Trophoblast cell (in vitro differentiated cells and primary cell): ENCODE measurements at regions not wholly inside any gene's neighbourhood (a gene's known extent, or its start where the extent isn't known, plus 50 kb on each side); places are given as distances from the start of the nearest gene placed in this dataset.

Experiments used
- DNase-seq, 2 donors: peaks; one replicate each; pipeline ENCODE4 v3.0.0-alpha.2; 2016
- H2AFZ ChIP-seq: 2 replicates; pipeline ENCODE4 v1.6.1; 2013; ENCODE audit warnings: low read length, moderate library complexity, mild to moderate bottlenecking; ENCODE audit not compliant: insufficient read depth, poor library complexity
- H2AK5ac ChIP-seq: 2 replicates; pipeline ENCODE4 v1.6.1; 2013; ENCODE audit warnings: mild to moderate bottlenecking, low read length
- H2BK120ac ChIP-seq: 2 replicates; pipeline ENCODE4 v1.6.1; 2013; ENCODE audit warnings: low read length, mild to moderate bottlenecking, moderate library complexity; ENCODE audit not compliant: insufficient read depth, poor library complexity
- H2BK12ac ChIP-seq: 2 replicates; pipeline ENCODE4 v1.6.1; 2013; ENCODE audit warnings: mild to moderate bottlenecking, low read length, moderate library complexity
- H2BK5ac ChIP-seq: 2 replicates; pipeline ENCODE4 v1.6.1; 2013; ENCODE audit warnings: low read length, low read depth, moderate library complexity, mild to moderate bottlenecking; ENCODE audit not compliant: poor library complexity
- H3K14ac ChIP-seq: 2 replicates; pipeline ENCODE4 v1.6.1; 2013; ENCODE audit warnings: mild to moderate bottlenecking, low read length
- H3K18ac ChIP-seq: 2 replicates; pipeline ENCODE4 v1.6.1; 2013; ENCODE audit warnings: mild to moderate bottlenecking, low read length
- H3K23ac ChIP-seq: 2 replicates; pipeline ENCODE4 v1.6.1; 2013; ENCODE audit warnings: low read length
- H3K27ac ChIP-seq: 2 replicates; pipeline ENCODE4 v1.5.1; 2013; ENCODE audit warnings: low read depth, mild to moderate bottlenecking, inconsistent platforms, low read length, moderate library complexity
- H3K27me3 ChIP-seq: 2 replicates; pipeline ENCODE4 v1.6.1; 2013; ENCODE audit warnings: inconsistent platforms, mild to moderate bottlenecking, low read length, moderate library complexity; ENCODE audit not compliant: insufficient read depth
- H3K36me3 ChIP-seq, 2 experiments: 1 replicate in 1 of 2; 2 replicates in 1 of 2; pipeline ENCODE4 v1.6.1; 2013; ENCODE audit warnings: low read length in 2 of 2, mild to moderate bottlenecking in 2 of 2, moderate library complexity in 1 of 2; ENCODE audit not compliant: insufficient read depth in 2 of 2, control insufficient read depth in 1 of 2
- H3K4ac ChIP-seq: 2 replicates; pipeline ENCODE4 v1.6.1; 2013; ENCODE audit warnings: low read depth, mild to moderate bottlenecking, low read length, moderate library complexity
- H3K4me1 ChIP-seq, 2 experiments: 1 replicate in 1 of 2; 2 replicates in 1 of 2; pipeline ENCODE4 v1.6.1; 2013; ENCODE audit warnings: low read length in 2 of 2, mild to moderate bottlenecking in 2 of 2, moderate library complexity in 1 of 2; ENCODE audit not compliant: insufficient read depth in 2 of 2, control insufficient read depth in 1 of 2
- H3K4me2 ChIP-seq: 2 replicates; pipeline ENCODE4 v1.6.1; 2013; ENCODE audit warnings: inconsistent platforms, mild to moderate bottlenecking, low read length, moderate library complexity
- H3K4me3 ChIP-seq: 2 replicates; pipeline ENCODE4 v1.5.1; 2013; ENCODE audit warnings: mild to moderate bottlenecking, low read depth, low read length, inconsistent platforms
- H3K79me1 ChIP-seq: one replicate; pipeline ENCODE4 v1.6.1; 2013; ENCODE audit warnings: low read length
- H3K79me2 ChIP-seq: 2 replicates; pipeline ENCODE4 v1.6.1; 2013; ENCODE audit warnings: low read length, mild to moderate bottlenecking; ENCODE audit not compliant: control insufficient read depth, insufficient read depth, poor library complexity
- H3K9ac ChIP-seq: 2 replicates; pipeline ENCODE4 v1.6.1; 2013; ENCODE audit warnings: mild to moderate bottlenecking, low read length
- H3K9me3 ChIP-seq: 2 replicates; pipeline ENCODE4 v1.6.1; 2013; ENCODE audit warnings: low read depth, mild to moderate bottlenecking, control low read depth, inconsistent platforms, low read length; ENCODE audit not compliant: insufficient read depth
- H4K12ac ChIP-seq: 2 replicates; pipeline ENCODE4 v1.6.1; 2013; ENCODE audit warnings: low read depth, mild to moderate bottlenecking, low read length, moderate library complexity
- H4K8ac ChIP-seq: 2 replicates; pipeline ENCODE4 v1.6.1; 2013; ENCODE audit warnings: low read depth, mild to moderate bottlenecking, low read length, moderate library complexity
- H4K91ac ChIP-seq: one replicate; pipeline ENCODE4 v1.6.1; 2013; ENCODE audit warnings: low read depth, mild to moderate bottlenecking, low read length, moderate library complexity
- WGBS: extraction: QIAGEN DNeasy Blood & Tissue Kit; methylation state at CpG from one replicate; pipeline ENCODE4 v1.1.7; 2013; ENCODE audit warnings: missing lambda C conversion rate; ENCODE audit not compliant: insufficient read length, insufficient coverage; ENCODE audit errors: extremely low coverage; 5-methylcytosine and 5-hydroxymethylcytosine counted together

DNA sequence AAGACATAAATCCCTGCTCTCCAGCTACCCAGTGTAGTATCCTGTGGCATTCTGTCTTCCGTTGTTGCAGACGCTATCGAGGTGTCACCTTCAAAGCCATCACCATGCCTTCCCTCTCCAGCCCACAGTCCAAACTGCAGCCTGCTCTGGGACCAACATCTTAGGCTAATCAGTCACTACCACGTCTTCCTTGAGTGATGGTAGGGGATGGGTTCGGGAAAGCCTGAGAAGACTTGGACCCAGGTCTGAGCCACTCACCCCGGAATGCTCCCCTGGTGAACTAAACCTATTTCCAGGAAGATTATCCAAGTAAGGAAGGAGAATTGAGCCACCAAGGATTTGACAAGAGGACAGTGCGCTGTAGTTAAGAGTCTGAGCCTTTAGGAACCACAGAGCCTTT is 52.9 kb upstream of the IRX1 start:
- Histone ChIP-seq H3K79me1 (no peaks in the 10 kb centered on the region), H3K4me3 (no peak overlapping the region), H2BK12ac (no peak overlapping the region), H2BK120ac (no peak overlapping the region), H3K79me2 (no peaks in the 10 kb centered on the region), H3K36me3 (no peaks in the 10 kb centered on the region), H4K12ac (no peak overlapping the region), H4K91ac (no peak overlapping the region), H4K8ac (no peak overlapping the region), H3K9ac (no peak overlapping the region), H2BK5ac (no peak overlapping the region), H3K4me1 (no peaks in the 10 kb centered on the region), H3K4ac (no peak overlapping the region), H2AK5ac (no peak overlapping the region), H3K9me3 (peaks cover 3% of the 10 kb centered on the region), H3K14ac (no peak overlapping the region), H3K4me2 (no peak overlapping the region), H2AFZ (no peak overlapping the region), H3K27me3 (no peaks in the 10 kb centered on the region), H3K27ac (no peak overlapping the region), H3K23ac (no peak overlapping the region), H3K18ac (no peak overlapping the region)
- no CpG with 5 or more reads among the region's 7 CpGs for WGBS
- DNase-seq: no peak

- Histone ChIP-seq H2AFZ (no peak overlapping the region), H4K12ac (no peak overlapping the region), H3K4me1 (no peaks in the 10 kb centered on the region), H3K23ac (no peak overlapping the region), H3K27ac (no peak overlapping the region), H2BK12ac (no peak overlapping the region), H3K4ac (no peak overlapping the region), H3K79me2 (no peaks in the 10 kb centered on the region), H4K91ac (no peak overlapping the region), H3K9me3 (peaks cover 3% of the 10 kb centered on the region), H4K8ac (no peak overlapping the region), H3K36me3 (no peaks in the 10 kb centered on the region), H3K9ac (no peak overlapping the region), H3K27me3 (no peaks in the 10 kb centered on the region), H2AK5ac (no peak overlapping the region), H3K4me2 (no peak overlapping the region), H3K14ac (no peak overlapping the region), H2BK120ac (no peak overlapping the region), H3K79me1 (no peaks in the 10 kb centered on the region), H3K4me3 (peak overlapping the region; percentile 33), H2BK5ac (no peak overlapping the region), H3K18ac (no peak overlapping the region)
- no CpG with 5 or more reads among the region's 3 CpGs for WGBS
- no peak for DNase-seq
Observed at GRCh38 chr5:3542158-3542557, 53.5 kb upstream of the IRX1 start.

GRCh38 chr5:3538886-3539285 is 56.7 kb upstream of the IRX1 start:
- no peak overlapping the region for H2AFZ ChIP-seq
- H3K79me1 ChIP-seq: no peaks in the 10 kb centered on the region
- no peak overlapping the region for H3K4me3 ChIP-seq
- no peak for DNase-seq
- H3K9me3 ChIP-seq: peaks cover 5% of the 10 kb centered on the region
- H3K36me3 ChIP-seq: no peaks in the 10 kb centered on the region
- H2AK5ac ChIP-seq: no peak overlapping the region
- H3K27me3 ChIP-seq: no peaks in the 10 kb centered on the region
- H4K8ac ChIP-seq: no peak overlapping the region
- no peak overlapping the region for H3K23ac ChIP-seq
- no peak overlapping the region for H3K4ac ChIP-seq
- H3K4me2 ChIP-seq: no peak overlapping the region
- H3K14ac ChIP-seq: no peak overlapping the region
- no peak overlapping the region for H2BK12ac ChIP-seq
- no peaks in the 10 kb centered on the region for H3K4me1 ChIP-seq
- no peak overlapping the region for H3K18ac ChIP-seq
- H2BK120ac ChIP-seq: no peak overlapping the region
- no peak overlapping the region for H4K12ac ChIP-seq
- no peaks in the 10 kb centered on the region for H3K79me2 ChIP-seq
- H3K27ac ChIP-seq: no peak overlapping the region
- no peak overlapping the region for H2BK5ac ChIP-seq
- no peak overlapping the region for H3K9ac ChIP-seq
- WGBS: no CpG with 5 or more reads among the region's 8 CpGs
- no peak overlapping the region for H4K91ac ChIP-seq

GRCh38 chr5:3537942-3538341 is 57.7 kb upstream of the IRX1 start:
- Histone ChIP-seq H3K4ac (no peak overlapping the region), H2AK5ac (no peak overlapping the region), H3K4me1 (no peaks in the 10 kb centered on the region), H4K8ac (no peak overlapping the region), H4K12ac (no peak overlapping the region), H3K27me3 (no peaks in the 10 kb centered on the region), H2BK5ac (no peak overlapping the region), H3K9me3 (peaks cover 8% of the 10 kb centered on the region), H3K27ac (no peak overlapping the region), H2BK12ac (no peak overlapping the region), H3K4me2 (no peak overlapping the region), H3K79me1 (no peaks in the 10 kb centered on the region), H3K79me2 (no peaks in the 10 kb centered on the region), H4K91ac (no peak overlapping the region), H2BK120ac (no peak overlapping the region), H3K23ac (no peak overlapping the region), H3K9ac (no peak overlapping the region), H2AFZ (no peak overlapping the region), H3K18ac (no peak overlapping the region), H3K14ac (no peak overlapping the region), H3K36me3 (no peaks in the 10 kb centered on the region), H3K4me3 (no peak overlapping the region)
- WGBS: no CpG with 5 or more reads among the region's 8 CpGs
- no peak for DNase-seq
